Large intestine (tissue), 3 donors: ENCODE measurements at regions not wholly inside any gene's neighbourhood (a gene's known extent, or its start where the extent isn't known, plus 50 kb on each side); places are given as distances from the start of the nearest gene placed in this dataset.

Source experiments
- DNase-seq, 2 donors: peaks; one replicate each; pipeline versions ENCODE4 v3.0.0 to v3.0.0-alpha.2; 2013
- H3K27ac ChIP-seq: one replicate; pipeline ENCODE4 v1.5.1; 2013; ENCODE audit warnings: low read length
- H3K27me3 ChIP-seq: 2 replicates; pipeline ENCODE4 v1.6.1; 2013; ENCODE audit warnings: low read length; ENCODE audit not compliant: control insufficient read depth, insufficient read depth
- H3K36me3 ChIP-seq: 2 replicates; pipeline ENCODE4 v1.6.1; 2013; ENCODE audit warnings: low read length; ENCODE audit not compliant: control insufficient read depth, insufficient read depth
- H3K4me1 ChIP-seq: one replicate; pipeline ENCODE4 v1.6.1; 2013; ENCODE audit warnings: low read length; ENCODE audit not compliant: control insufficient read depth, insufficient read depth
- H3K4me3 ChIP-seq: one replicate; pipeline ENCODE4 v1.5.1; 2013; ENCODE audit warnings: low read length
- H3K9me3 ChIP-seq: one replicate; pipeline ENCODE4 v1.6.1; 2013; ENCODE audit warnings: mild to moderate bottlenecking, low read depth, low read length, moderate library complexity; ENCODE audit not compliant: control insufficient read depth
- WGBS: methylation state at CpG from one replicate; pipeline ENCODE4 v1.1.5; 2013; ENCODE audit warnings: low lambda C conversion rate; ENCODE audit not compliant: insufficient coverage; 5-methylcytosine and 5-hydroxymethylcytosine counted together

DNA sequence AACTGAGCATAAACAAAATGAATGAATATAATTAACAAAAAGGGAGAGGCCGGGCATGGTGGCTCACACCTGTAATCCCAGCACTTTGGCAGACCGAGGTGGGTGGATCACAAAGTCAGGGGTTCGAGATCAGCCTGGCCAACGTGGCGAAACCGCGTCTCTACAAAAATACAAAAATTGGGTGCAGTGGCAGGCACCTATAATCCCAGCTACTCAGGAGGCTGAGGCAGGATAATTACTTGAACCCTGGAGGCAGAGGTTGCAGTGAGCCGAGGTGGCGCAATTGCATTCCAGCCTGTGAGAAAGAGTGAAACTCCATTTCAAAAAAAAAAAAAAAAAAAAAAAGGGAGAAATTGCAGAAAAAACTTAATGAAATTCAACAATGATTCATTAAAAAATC lies 839.3 kb upstream of the CTNND2 start:
- H3K27ac ChIP-seq = no peak overlapping the region
- no peak overlapping the region for H3K4me3 ChIP-seq
- H3K36me3 ChIP-seq = no peaks in the 10 kb centered on the region
- H3K4me1 ChIP-seq = no peaks in the 10 kb centered on the region
- H3K27me3 ChIP-seq = no peaks in the 10 kb centered on the region
- DNase-seq = no peak
- 83% methylated on average over 1 of the region's 9 CpGs for WGBS
- no peaks in the 10 kb centered on the region for H3K9me3 ChIP-seq

DNA sequence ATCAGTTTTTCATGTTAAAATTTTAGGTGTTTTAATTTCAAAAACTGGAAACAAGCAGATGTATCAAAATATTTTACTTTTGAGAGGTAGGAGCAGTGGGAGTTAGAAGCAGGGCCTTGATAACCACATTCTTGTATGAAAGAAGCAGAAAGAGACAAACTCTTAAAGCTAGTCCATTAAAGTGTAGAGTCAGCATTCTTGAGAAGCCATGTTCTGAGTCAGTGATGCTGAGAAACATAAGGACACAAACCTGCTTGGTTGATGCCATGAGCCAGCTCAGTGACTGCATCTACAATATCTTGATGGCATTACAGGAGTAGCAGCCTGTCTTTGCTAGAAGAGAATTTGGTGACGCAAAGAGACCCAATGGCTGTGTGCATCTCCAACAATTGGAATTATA lies 826.1 kb upstream of the CTNND2 start:
- Histone ChIP-seq H3K4me3 (no peak overlapping the region), H3K27me3 (no peaks in the 10 kb centered on the region), H3K27ac (no peak overlapping the region), H3K4me1 (no peaks in the 10 kb centered on the region), H3K9me3 (no peaks in the 10 kb centered on the region), H3K36me3 (no peaks in the 10 kb centered on the region)
- DNase-seq = no peak
- no CpG with 5 or more reads among the region's 1 CpG for WGBS

DNA sequence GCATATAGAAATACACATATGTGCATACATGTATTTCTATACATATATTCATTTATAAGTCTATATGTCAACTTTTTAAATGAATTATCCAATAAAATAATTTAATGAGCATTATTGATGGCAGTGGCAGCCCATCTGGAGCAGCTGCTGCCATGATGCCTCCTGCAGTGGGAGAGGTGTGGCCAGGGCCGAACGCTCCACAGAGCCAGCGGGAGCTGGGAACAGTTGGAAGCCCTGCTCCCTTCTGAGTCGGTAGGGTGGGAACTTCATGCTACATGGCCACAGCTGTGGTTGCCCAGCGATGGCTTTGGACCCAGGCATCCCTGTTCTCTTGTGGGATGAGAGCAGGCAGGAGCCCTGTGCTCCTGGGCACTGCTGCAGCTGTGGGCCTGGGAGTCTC lies 812.4 kb upstream of the CTNND2 start:
- no CpG with 5 or more reads among the region's 5 CpGs for WGBS
- H3K9me3 ChIP-seq = peaks cover 3% of the 10 kb centered on the region
- H3K36me3 ChIP-seq = no peaks in the 10 kb centered on the region
- no peaks in the 10 kb centered on the region for H3K4me1 ChIP-seq
- no peak for DNase-seq
- no peak overlapping the region for H3K27ac ChIP-seq
- no peaks in the 10 kb centered on the region for H3K27me3 ChIP-seq
- no peak overlapping the region for H3K4me3 ChIP-seq

DNA sequence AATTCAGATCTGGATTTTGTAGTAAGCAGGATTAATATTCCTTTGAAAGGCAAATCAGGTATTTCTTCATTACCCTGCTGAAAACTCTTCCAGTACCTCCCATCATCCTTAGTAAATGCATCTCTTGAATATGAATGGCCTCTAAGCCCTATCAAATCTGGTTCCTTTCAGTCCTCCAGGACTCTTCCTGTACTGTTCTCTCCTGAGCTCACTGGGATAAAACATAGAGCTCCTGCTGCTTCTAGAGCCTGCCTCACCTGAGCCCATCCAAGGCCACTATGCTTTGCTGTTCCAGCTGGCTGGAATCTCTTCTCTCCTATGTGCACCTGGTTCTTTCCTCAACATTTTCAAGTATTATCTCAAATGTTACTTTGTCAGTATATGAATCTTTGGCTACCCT lies 803.3 kb upstream of the CTNND2 start:
- no peak overlapping the region for H3K4me3 ChIP-seq
- no peaks in the 10 kb centered on the region for H3K9me3 ChIP-seq
- no peaks in the 10 kb centered on the region for H3K4me1 ChIP-seq
- DNase-seq = no peak
- H3K27me3 ChIP-seq = no peaks in the 10 kb centered on the region
- no peak overlapping the region for H3K27ac ChIP-seq
- H3K36me3 ChIP-seq = no peaks in the 10 kb centered on the region

DNA sequence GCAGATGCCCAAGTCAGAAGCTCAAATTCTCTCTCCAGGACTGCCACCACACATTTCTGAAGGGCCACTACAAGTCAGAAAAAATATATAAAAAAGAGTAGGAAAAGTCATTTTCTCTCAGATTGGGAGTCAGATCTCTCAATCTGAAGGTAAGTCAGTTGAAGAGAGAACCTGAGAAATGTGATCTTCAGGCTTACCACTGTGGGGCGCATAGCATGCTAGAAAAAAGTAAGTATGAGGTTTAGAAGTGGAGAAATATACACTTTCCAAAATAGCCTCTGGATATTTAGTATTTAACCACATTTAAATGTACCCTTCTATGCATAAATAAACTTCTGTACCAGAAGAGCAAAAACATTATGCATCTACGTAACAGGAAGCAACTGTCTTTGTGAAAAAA lies 800.7 kb upstream of the CTNND2 start:
- Histone ChIP-seq H3K27me3 (no peaks in the 10 kb centered on the region), H3K4me3 (no peak overlapping the region), H3K36me3 (no peaks in the 10 kb centered on the region), H3K4me1 (no peaks in the 10 kb centered on the region), H3K9me3 (no peaks in the 10 kb centered on the region), H3K27ac (no peak overlapping the region)
- DNase-seq = no peak
- no CpG with 5 or more reads among the region's 2 CpGs for WGBS

DNA sequence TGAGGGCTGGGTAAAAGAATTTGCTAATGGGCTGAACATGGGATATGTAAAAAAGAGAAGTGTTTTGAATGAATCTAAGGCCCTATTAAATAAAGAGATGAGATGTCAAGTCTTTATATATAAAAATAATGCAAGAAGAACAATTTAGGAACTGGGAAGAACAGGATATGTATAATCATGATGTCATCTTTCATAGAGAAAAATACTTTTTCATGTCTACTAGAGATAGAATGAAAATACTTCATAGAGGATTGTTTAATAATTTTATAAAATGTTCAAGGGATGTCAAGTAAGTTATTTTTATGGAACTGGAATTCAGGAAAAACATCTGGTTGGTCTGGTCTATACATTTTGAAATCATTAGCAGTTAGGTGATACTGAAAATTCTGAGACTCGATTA lies 799.0 kb upstream of the CTNND2 start:
- no peak overlapping the region for H3K4me3 ChIP-seq
- DNase-seq = no peak
- WGBS = 78% methylated on average over 1 of the region's 1 CpG

DNA sequence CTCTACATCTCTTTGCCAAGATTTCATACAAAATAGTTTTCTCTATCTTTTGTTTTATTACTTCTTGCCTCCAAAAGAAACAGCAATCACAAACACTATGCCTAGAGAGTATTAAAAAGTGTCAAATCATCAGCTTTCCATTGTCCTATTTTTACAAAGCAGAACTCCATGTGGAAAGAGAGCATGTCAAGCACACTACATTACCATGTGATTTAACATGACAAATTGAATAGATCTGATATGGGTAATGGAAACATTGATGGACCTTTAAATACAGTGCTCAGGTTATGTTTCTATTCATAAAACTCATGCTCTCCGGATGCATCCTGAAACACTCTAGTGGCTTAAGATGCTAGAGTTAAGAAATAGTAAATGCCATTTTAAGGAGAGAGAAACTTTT lies 791.4 kb upstream of the CTNND2 start:
- Histone ChIP-seq H3K4me3 (no peak overlapping the region), H3K27ac (no peak overlapping the region), H3K9me3 (no peaks in the 10 kb centered on the region), H3K27me3 (no peaks in the 10 kb centered on the region), H3K36me3 (no peaks in the 10 kb centered on the region), H3K4me1 (no peaks in the 10 kb centered on the region)
- 100% methylated on average over 1 of the region's 1 CpG for WGBS
- no peak for DNase-seq

More for the DNA sequence above, 799.0 kb upstream of the CTNND2 start:
- Histone ChIP-seq H3K9me3 (no peaks in the 10 kb centered on the region), H3K36me3 (no peaks in the 10 kb centered on the region), H3K4me1 (no peaks in the 10 kb centered on the region), H3K27me3 (no peaks in the 10 kb centered on the region), H3K27ac (no peak overlapping the region)

DNA sequence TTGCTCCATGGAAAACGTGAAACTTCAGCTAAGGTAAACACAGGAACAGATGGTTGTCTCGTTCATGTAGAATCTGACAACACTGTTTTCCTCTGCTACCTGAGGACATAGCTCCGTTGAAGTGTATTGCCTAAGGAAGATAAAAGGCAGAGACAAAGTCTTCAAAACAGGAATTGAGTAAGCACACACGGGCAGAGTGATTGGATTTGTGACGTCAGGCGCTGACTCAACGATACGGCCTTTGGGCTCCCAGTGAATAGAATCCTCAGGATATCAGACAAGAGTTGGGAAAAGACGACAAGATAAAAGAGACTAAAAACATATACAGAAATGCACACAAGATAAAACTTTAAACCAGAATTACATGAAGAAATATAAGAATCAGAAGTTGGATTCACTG lies 787.1 kb upstream of the CTNND2 start:
- H3K4me3 ChIP-seq = no peak overlapping the region
- H3K27me3 ChIP-seq = no peaks in the 10 kb centered on the region
- WGBS = 33% methylated on average over 5 of the region's 9 CpGs
- no peaks in the 10 kb centered on the region for H3K4me1 ChIP-seq
- no peak for DNase-seq
- no peaks in the 10 kb centered on the region for H3K9me3 ChIP-seq
- no peaks in the 10 kb centered on the region for H3K36me3 ChIP-seq
- no peak overlapping the region for H3K27ac ChIP-seq

DNA sequence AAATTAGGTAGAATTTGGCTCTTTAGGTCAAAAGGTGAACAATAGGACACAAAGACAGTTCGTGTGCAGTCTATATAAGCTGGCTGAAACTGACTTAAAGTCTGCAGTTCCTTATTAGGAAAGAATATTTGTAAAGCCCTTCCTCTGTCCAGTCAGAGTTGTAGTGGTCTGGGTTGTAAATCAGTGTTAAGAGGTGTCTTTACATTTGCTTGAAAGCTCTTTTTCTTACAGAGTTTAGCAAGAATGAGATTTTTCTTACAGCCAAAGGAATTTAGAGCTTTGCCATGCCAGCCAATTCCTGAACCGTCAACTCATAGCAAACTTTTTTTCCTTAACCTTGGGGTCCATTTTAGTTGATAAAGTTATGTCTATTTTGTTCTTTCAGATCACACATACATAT lies 786.1 kb upstream of the CTNND2 start:
- Histone ChIP-seq H3K4me3 (no peak overlapping the region), H3K27me3 (no peaks in the 10 kb centered on the region), H3K4me1 (no peaks in the 10 kb centered on the region), H3K36me3 (no peaks in the 10 kb centered on the region), H3K9me3 (no peaks in the 10 kb centered on the region), H3K27ac (no peak overlapping the region)
- no peak for DNase-seq
- WGBS = 75% methylated on average over 1 of the region's 2 CpGs

DNA sequence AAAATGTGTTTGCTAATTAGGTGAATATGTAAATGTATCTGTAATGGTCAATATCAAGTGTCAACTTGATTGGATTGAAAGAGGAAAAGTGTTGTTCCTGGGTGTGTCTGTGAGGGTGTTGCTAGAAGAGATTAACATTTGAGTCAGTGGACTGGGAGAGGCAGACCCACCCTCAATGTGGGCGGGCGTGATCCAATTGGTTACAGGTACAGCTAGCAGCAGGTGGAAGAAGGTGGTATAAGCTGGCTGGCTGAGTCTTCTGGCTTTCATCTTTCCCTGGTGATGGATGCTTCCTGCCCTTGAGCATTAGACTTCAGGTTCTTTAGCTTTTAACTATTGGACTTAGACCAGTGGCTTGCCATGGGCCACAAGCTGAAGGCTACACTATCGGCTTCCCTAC lies 779.0 kb upstream of the CTNND2 start:
- no CpG with 5 or more reads among the region's 3 CpGs for WGBS
- H3K27me3 ChIP-seq = no peaks in the 10 kb centered on the region

DNA sequence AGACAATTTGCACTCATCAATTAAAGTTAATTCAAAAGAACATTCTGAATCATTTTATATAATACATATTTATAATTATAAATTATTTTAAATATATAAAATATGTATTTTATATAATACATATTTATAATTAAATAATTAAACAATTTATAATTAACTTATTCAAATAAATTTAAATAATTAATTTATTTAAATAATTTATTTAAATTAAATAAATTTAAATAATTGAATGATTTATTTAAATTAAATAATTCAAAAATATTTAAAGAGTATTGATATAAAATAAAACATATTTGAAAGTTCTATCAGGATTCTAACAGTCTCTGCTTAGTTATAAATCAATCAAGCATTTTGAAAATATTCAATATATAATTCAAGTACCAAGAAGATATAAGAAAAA lies 775.5 kb upstream of the CTNND2 start:
- no peak for DNase-seq
- Histone ChIP-seq H3K9me3 (no peaks in the 10 kb centered on the region), H3K36me3 (no peaks in the 10 kb centered on the region), H3K4me3 (no peak overlapping the region), H3K27me3 (no peaks in the 10 kb centered on the region), H3K27ac (no peak overlapping the region), H3K4me1 (no peaks in the 10 kb centered on the region)

More for the DNA sequence above, 779.0 kb upstream of the CTNND2 start:
- H3K9me3 ChIP-seq = no peaks in the 10 kb centered on the region
- H3K27ac ChIP-seq = no peak overlapping the region
- H3K4me3 ChIP-seq = no peak overlapping the region
- DNase-seq = no peak
- H3K36me3 ChIP-seq = no peaks in the 10 kb centered on the region
- no peaks in the 10 kb centered on the region for H3K4me1 ChIP-seq
